GM08714 (cell line): ENCODE measurements at regions not wholly inside any gene's neighbourhood (a gene's known extent, or its start where the extent isn't known, plus 50 kb on each side); places are given as distances from the start of the nearest gene placed in this dataset.

Source experiments
- H3K4me3 ChIP-seq: fragments of 200-500 bp; sonication (Bioruptor generic); 2 replicates; pipeline ENCODE4 v1.5.1; 2014; ENCODE audit warnings: mild to moderate bottlenecking, low read length, inconsistent platforms
- ZNF274 ChIP-seq: IDR thresholded peaks from 2 replicates; pipeline ENCODE4 v1.6.1; 2012; ENCODE audit warnings: mild to moderate bottlenecking, low read depth, low read length

DNA sequence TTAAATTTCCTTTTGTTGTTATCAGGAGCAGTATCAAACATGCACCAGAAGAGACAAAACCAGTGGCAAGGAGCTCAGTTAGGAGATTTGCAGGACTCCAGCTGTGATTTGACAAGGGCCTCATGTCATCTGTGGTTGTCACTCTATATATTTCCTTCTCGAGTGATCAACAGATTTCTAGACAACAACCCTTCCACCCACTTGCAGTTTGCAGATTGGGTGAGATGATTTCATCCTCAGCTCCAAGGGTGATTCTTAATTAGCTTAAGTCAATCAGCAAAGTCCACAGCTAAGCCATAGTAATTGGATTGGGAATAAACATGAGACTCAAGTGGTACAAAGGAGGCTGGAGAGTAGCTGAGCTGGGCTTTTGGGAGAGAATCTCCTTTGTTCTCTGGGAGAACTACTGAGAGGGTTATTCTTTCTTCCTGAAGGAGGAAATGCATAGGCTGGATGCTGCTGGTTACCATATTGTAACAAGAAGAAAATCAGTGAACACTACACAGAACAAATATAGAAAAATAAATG, 192.8 kb downstream of the PPARGC1A start:
- no peak for TF ChIP-seq ZNF274
- H3K4me3 ChIP-seq = no peak overlapping the region

DNA sequence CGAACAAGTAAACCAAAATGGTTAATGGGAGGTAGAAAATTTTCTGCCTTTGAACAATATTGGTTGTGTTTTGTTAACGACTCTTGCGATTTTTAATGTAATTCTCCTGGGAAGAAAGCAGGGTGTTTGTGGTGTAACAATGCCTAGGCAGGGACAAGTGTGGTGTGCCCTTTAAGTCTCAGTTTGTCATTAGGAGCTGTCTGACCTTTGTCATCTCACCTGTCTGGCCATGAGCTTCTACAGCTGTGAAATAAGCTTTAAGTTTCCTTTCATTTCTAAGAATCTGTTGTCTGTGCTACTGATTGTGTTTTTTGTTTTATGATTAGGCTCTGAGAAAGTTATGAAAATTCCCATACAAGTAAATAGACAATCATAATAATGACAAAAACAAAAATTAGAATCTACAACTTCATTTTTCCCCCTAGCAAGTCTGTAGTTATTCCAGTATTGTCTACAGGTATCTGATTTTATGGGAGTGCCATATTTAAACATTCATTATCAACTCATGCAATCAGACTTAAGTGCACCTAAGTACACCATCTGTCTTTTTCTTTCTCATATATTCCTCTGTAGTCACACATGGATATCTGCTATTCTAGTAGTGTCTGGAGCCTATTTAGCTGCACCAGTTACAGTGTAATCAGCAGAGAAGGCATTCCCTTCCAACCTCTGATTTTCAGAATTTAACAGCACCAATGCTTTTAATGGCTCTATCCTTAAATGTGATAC, 203.5 kb downstream of the PPARGC1A start:
- TF ChIP-seq ZNF274 = no peak
- H3K4me3 ChIP-seq = no peak overlapping the region

DNA sequence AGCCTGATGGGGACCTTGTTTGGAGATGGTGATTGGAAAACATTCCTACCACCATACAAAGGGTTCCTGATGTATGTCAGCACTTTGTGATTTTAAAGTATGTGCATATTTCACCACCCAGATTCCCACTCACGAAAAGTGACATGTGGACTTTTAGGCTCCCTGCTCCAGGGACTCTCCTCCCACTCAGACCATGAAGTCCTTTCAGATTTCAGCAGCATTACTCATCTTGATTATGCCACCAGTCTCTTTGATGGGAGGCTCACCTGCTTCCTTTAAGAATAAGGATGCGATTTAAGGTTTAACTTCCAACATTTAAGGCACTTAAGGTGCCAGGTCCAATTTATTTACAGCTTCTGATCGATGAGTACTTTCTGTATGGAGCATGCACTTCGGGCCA, 204.4 kb downstream of the PPARGC1A start:
- TF ChIP-seq ZNF274 = no peak

DNA sequence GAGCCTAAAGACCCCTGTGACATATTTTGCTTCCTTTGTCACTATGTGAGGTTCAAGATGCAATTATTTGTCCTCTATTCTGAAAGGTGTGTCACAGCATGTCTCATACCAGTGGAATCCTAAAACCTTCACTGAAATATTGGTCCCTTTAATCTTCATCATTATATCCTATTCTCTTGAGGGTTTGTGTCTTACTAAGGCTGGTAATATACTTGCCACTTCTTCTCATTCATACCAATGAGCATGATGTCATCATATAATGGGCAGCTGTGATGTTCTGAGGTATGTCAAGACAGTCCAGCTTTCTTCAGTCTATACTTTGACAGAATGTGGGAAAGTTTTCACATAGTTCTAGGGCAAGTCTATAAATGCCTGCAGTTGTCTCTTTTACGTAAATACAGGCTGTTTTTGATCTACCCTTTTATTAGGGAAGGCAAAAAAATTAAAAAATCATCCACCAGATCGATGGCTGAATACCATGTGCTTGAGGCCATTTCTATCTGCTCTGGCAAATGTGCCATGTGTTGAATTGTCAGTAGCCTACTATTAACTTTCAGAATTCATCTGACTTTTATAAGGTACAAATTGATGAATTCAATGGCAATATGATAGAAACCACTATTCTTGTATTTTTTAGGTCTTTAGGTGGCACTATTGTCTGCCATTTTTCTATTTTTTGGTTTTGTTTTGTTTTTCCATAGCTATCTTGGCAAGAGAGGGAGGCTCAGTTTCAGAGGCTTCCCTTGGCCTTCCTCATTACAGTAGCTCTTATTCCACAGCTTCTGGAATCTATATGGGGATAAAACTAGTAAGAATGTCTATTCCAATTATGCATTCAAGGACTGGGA, 209.0 kb downstream of the PPARGC1A start:
- H3K4me3 ChIP-seq = no peak overlapping the region
- no peak for TF ChIP-seq ZNF274

More for the DNA sequence above, 204.4 kb downstream of the PPARGC1A start:
- H3K4me3 ChIP-seq = no peak overlapping the region

DNA sequence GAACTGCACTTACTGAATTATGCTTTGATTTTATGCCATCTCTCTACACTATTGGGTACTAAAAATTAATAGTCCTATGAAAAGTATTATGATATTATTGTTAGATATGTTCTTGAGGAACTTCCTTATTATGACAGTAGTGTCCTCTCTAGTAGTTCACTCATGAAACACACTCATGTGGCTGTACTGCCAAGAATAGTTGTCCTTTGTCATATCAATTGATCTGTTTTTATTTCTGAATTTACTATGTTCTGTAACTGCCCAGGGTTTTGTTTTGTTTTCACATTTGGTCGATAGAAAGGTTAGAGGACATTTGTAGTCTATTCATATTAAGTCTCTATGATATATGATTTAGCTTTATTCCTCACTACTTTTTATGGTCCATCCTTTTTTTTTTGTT, 215.2 kb downstream of the PPARGC1A start:
- no peak overlapping the region for H3K4me3 ChIP-seq
- no peak for TF ChIP-seq ZNF274

DNA sequence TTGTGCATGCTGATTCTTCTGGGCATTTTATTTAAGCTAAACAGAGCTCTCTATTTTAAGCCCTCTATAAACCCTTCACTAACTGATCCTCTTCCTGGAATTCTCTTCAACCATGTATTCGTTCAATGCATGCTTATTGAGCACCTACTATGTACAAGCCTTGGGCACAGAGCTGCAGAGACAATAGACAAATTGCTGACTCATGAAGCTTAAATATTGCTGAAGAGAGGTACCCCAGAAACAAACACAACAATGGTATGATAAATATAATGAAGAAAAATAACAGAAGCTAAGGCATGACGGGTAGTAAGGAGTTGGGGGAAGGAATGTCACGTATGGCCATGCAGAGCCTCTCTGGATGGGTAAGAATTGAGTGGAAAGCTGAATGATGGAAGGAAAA, 222.2 kb downstream of the PPARGC1A start:
- no peak for TF ChIP-seq ZNF274
- no peak overlapping the region for H3K4me3 ChIP-seq

DNA sequence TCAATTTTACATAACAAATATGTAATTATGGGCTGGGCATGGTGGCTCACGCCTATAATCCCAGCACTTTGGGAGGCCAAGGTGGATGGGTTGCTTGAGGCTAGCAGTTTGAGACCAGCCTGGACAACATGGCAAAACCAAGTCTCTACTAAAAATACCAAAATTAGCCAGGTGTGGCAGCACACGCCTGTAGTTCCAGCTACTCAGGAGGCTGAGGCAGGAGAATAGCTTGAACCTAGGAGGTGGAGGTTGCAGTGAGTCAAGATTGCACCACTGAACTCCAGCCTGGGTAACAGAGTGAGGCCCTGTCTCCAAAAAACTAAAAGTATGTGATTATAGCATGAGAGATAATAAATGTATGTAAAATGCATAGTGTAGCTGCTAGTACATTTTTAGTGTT, 229.0 kb downstream of the PPARGC1A start:
- no peak for TF ChIP-seq ZNF274
- no peak overlapping the region for H3K4me3 ChIP-seq

DNA sequence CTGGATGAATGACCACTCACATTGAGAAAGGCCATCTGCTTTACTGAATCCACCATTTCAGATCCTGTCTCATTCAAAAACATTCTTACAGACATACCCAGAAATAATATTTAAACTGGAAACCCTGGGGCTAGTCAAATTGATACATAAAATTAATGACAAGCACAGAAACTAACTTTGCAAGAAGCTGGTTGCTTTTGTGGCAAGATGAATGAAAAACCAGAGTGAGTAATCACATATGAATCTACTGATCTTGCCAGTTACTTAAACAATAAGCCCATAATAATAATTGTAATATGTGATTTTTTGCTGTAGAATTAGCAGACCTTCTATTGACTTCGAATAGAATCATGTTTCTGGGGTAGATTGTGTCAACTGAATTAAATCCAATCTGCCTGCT, 235.1 kb downstream of the PPARGC1A start:
- no peak for TF ChIP-seq ZNF274
- H3K4me3 ChIP-seq = no peak overlapping the region

DNA sequence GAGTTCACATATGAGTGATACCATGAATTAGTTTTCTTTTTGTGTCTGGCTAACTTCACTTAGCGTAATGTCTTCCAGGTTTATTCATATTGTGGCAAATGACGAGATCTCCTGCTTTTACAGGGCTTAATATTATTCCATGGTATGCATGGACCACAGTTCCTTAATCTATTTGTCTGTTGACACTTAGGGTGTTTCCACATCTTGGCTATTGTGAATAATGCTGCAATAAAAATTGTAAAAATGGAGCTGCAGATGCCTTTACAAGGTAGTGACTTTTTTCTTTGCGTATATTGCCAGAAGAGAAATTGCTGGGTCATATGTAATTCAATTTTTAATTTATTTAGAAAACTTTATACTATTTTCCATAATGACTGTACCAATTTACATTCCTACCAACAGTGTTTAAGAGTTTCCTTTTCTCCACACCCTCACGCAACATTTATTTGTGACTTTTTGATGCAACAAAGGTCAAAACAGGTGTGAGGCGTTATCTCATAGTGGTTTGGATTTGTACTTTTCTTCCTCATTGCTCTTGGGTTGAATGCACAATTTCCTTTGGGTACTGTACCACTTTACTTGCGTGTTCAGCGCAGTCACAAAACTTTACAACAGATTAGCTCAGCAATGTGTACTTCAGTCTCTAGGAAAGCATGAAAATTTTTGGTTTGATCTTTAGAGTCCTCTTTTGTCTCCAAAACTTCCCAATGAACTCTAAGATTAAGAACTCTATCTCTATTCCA, 240.8 kb downstream of the PPARGC1A start:
- no peak overlapping the region for H3K4me3 ChIP-seq
- no peak for TF ChIP-seq ZNF274

DNA sequence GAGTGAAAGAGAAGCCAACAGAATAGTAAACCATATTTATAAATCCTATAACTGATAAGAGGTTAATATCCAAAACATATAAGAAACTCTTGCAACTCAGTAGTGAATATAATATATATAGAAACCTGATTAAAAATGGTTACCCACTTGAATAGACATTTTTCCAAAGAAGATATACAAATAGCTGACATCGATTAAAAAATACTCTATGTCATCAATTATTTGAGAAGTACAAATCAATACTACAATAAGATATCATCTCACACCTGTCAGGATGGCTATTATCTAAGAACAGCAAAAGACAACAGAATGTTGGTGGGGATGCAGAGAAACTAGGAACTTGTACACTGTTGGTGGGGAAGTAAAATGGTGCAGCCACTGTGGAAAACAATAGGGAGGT, 254.4 kb downstream of the PPARGC1A start:
- TF ChIP-seq ZNF274 = no peak

DNA sequence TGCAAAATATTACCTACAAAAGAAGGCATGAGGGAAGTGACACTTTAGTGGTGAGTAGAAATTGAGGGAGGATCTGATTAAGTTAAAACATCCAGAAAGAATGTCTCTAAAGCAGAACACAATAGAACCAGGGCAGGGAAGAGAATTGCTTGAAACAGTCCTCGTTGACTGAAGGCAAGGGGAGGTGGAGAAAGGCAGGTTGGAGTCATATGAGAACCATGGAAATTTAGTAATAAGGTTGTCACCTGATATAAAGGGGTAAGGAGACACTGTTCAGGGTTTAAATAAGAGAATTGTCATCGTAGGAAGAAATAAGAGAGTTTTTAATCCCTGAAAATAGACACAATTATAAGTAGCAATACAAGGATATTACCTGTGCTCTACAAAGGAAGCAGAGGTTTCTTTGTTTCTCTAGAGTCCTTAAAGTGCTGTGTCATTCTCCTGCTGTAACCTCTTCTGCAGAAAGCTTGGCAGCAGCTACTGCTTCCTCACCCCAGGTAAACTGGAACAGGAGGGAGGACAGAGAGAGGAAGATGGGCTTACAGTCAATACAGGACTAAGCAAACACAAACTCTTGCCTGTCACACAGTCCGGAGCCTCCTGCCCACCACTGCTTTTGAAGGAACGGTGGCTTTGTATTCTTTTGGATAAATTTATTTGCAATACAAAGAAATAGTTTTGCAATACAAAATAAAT, 258.4 kb downstream of the PPARGC1A start:
- no peak overlapping the region for H3K4me3 ChIP-seq
- TF ChIP-seq ZNF274 = no peak

More for the DNA sequence above, 254.4 kb downstream of the PPARGC1A start:
- H3K4me3 ChIP-seq = no peak overlapping the region

DNA sequence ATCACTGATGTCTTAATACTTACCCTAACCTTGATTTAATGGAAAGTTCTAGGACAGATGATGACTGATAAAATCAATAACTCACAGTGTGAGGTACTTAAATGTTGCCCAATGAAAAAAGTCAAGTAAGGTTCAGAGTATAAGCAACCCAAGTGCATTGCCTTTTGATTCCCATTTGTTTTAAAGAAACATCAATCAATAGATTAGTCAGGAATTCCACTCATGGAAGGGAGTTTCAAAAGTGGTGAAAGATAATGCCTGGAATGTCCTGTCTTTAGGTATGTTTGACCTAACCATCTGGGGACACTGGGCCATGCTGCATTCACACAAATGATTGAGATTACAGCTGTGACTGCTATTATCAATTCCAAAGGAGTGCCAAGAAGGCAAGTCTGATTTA, 259.7 kb downstream of the PPARGC1A start:
- TF ChIP-seq ZNF274 = no peak
- H3K4me3 ChIP-seq = no peak overlapping the region

DNA sequence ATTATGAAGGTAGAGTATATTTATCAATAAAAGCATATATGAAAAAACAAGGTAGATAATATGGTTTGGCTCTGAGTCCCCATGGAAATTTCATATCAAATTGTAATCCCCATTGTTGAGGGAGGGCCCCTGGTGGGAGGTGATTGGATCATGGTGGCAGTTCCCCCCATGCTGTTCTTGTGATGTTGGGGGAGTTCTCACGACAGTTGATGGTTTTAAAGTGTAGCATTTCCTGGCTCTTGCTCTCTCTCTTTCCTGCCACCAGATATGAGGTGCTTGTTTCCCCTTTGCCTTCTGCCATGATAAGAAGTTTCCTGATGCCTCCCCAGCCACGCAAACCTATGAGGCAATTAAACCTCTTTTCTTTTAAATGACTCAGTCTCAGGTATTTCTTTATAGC, 260.4 kb downstream of the PPARGC1A start:
- TF ChIP-seq ZNF274 = no peak
- no peak overlapping the region for H3K4me3 ChIP-seq
